Skeletal muscle cell (primary cell): ENCODE measurements at regions not wholly inside any gene's neighbourhood (a gene's known extent, or its start where the extent isn't known, plus 50 kb on each side); places are given as distances from the start of the nearest gene placed in this dataset.

ENCODE experiments used
- DNase-seq: peaks from one replicate; pipeline ENCODE4 v3.0.0-alpha.2; 2010; ENCODE audit warnings: low read depth
- H3K4me3 ChIP-seq: 2 replicates; pipeline ENCODE4 v1.5.1; 2011; ENCODE audit warnings: low read depth, mild to moderate bottlenecking, control low read depth, low read length, moderate library complexity

- DNase-seq = no peak
- no peak overlapping the region for H3K4me3 ChIP-seq
These were observed 226.9 kb upstream of the TNP1 start for GRCh38 chr2:217086718-217087117.

- DNase-seq = peak; percentile 81
- H3K4me3 ChIP-seq = no peak overlapping the region
These were observed 226.2 kb upstream of the TNP1 start for GRCh38 chr2:217086038-217086522.

- DNase-seq = no peak
- H3K4me3 ChIP-seq = no peak overlapping the region
These were observed 225.7 kb upstream of the TNP1 start for GRCh38 chr2:217085543-217085942.

- no peak overlapping the region for H3K4me3 ChIP-seq
- DNase-seq = no peak
These were observed 221.9 kb upstream of the TNP1 start for GRCh38 chr2:217081799-217082198.

- no peak overlapping the region for H3K4me3 ChIP-seq
- no peak for DNase-seq
These were observed 219.3 kb upstream of the TNP1 start for GRCh38 chr2:217079165-217079564.

- no peak for DNase-seq
- no peak overlapping the region for H3K4me3 ChIP-seq
These were observed 218.1 kb upstream of the TNP1 start for GRCh38 chr2:217077831-217078407.

GRCh38 chr2:217076657-217077232 lies 216.9 kb upstream of the TNP1 start:
- DNase-seq = no peak
- H3K4me3 ChIP-seq = no peak overlapping the region

- no peak overlapping the region for H3K4me3 ChIP-seq
- DNase-seq = no peak
These were observed 216.2 kb upstream of the TNP1 start for GRCh38 chr2:217076058-217076435.

- peak; percentile 75 for DNase-seq
- H3K4me3 ChIP-seq = no peak overlapping the region
These were observed 215.6 kb upstream of the TNP1 start for GRCh38 chr2:217075268-217076057.

- H3K4me3 ChIP-seq = no peak overlapping the region
- peak; percentile 61 for DNase-seq
These were observed 214.9 kb upstream of the TNP1 start for GRCh38 chr2:217074576-217075255.

GRCh38 chr2:217071416-217071815 lies 211.6 kb upstream of the TNP1 start:
- no peak overlapping the region for H3K4me3 ChIP-seq
- DNase-seq = no peak

GRCh38 chr2:217070611-217071010 lies 210.7 kb upstream of the TNP1 start:
- DNase-seq = no peak
- no peak overlapping the region for H3K4me3 ChIP-seq

GRCh38 chr2:217070043-217070430 lies 210.2 kb upstream of the TNP1 start:
- no peak overlapping the region for H3K4me3 ChIP-seq
- DNase-seq = no peak

GRCh38 chr2:217069263-217070042 lies 209.6 kb upstream of the TNP1 start:
- no peak overlapping the region for H3K4me3 ChIP-seq
- no peak for DNase-seq

- no peak overlapping the region for H3K4me3 ChIP-seq
- no peak for DNase-seq
These were observed 208.9 kb upstream of the TNP1 start for GRCh38 chr2:217068677-217069250.

GRCh38 chr2:217067787-217068186 lies 207.9 kb upstream of the TNP1 start:
- no peak for DNase-seq
- H3K4me3 ChIP-seq = no peak overlapping the region

GRCh38 chr2:217066510-217067270 lies 206.8 kb upstream of the TNP1 start:
- no peak overlapping the region for H3K4me3 ChIP-seq
- no peak for DNase-seq

GRCh38 chr2:217065695-217066405 lies 206.0 kb upstream of the TNP1 start:
- peak; percentile 96 for DNase-seq
- H3K4me3 ChIP-seq = no peak overlapping the region
